Activated CD4-positive, alpha-beta T cell treated with anti-CD3 and anti-CD28 coated beads for 36 hours (primary cell): ENCODE measurements at regions not wholly inside any gene's neighbourhood (a gene's known extent, or its start where the extent isn't known, plus 50 kb on each side); places are given as distances from the start of the nearest gene placed in this dataset.

Source experiments
- ATAC-seq: fragments of 200-7000 bp; cut with Tn5 transposase; one replicate; pipeline ENCODE4 v1.10.0; 2021; ENCODE audit warnings: mild to moderate bottlenecking, moderate library complexity
- CTCF ChIA-PET: fragments of 350-600 bp; sonication (Branson Sonifier 250); formaldehyde crosslinking; loops from one replicate; lab custom pipeline; 2021; ENCODE audit warnings: antibody characterized with exemption; lab: Charles Lee
- POLR2A ChIA-PET: fragments of 350-600 bp; sonication (Branson Sonifier 250); formaldehyde crosslinking; loops from one replicate; lab custom pipeline; 2021; ENCODE audit warnings: antibody characterized with exemption, inconsistent platforms; lab: Charles Lee
- DNase-seq: peaks from one replicate; pipeline ENCODE4 v3.0.0-alpha.2; 2020
- H3K27ac Mint-ChIP-seq: one replicate; pipeline ENCODE4 v1.8.0; 2021; ENCODE audit warnings: mixed read lengths
- H3K27me3 Mint-ChIP-seq: one replicate; pipeline ENCODE4 v1.8.0; 2021; ENCODE audit warnings: mixed read lengths
- H3K36me3 Mint-ChIP-seq: one replicate; pipeline ENCODE4 v1.8.0; 2021; ENCODE audit warnings: low read depth, mixed read lengths
- H3K4me1 Mint-ChIP-seq: one replicate; pipeline ENCODE4 v1.8.0; 2021; ENCODE audit warnings: mixed read lengths
- H3K4me3 Mint-ChIP-seq: one replicate; pipeline ENCODE4 v1.8.0; 2021; ENCODE audit warnings: mild to moderate bottlenecking, moderate library complexity, mixed read lengths
- H3K9me3 Mint-ChIP-seq: one replicate; pipeline ENCODE4 v1.8.0; 2021; ENCODE audit warnings: low read depth, mixed read lengths
- intact Hi-C, 2 experiments: fragments of 100-400 bp; cut with DNase I in 1 of 2; cut with micrococcal nuclease in 1 of 2; formaldehyde crosslinking; loops; one replicate each; pipeline versions ENCODE4 v1.14.2 to v1.15.1; 2022 to 2024; cut with DNase I, micrococcal nuclease

- no peaks in the 10 kb centered on the region for H3K27me3 Mint-ChIP-seq
- H3K9me3 Mint-ChIP-seq, result no peaks in the 10 kb centered on the region
- no peaks in the 10 kb centered on the region for H3K36me3 Mint-ChIP-seq
- ATAC-seq (no peak), DNase-seq (no peak)
- intact Hi-C loops, result no loop called here
- ChIA-PET CTCF (interaction anchor here (0.8 to 1.2 kb wide), 2 partner anchors 19 to 270 kb away, joined by 3 read pairs; no protein-coding TSS in a partner anchor), POLR2A (no interaction called here)
- no peak overlapping the region for H3K27ac Mint-ChIP-seq
- peaks cover 59% of the 10 kb centered on the region for H3K4me1 Mint-ChIP-seq
- H3K4me3 Mint-ChIP-seq, result no peak overlapping the region
Observed at GRCh38 chr12:92465786-92466295, 236.9 kb upstream of the PLEKHG7 start.

GRCh38 chr12:92464911-92465310 is 237.9 kb upstream of the PLEKHG7 start:
- H3K27me3 Mint-ChIP-seq, result no peaks in the 10 kb centered on the region
- ATAC-seq (no peak), DNase-seq (no peak)
- ChIA-PET POLR2A (no interaction called here), CTCF (interaction anchor here (0.6 to 1.2 kb wide), 4 partner anchors 19 to 269 kb away, joined by 3 read pairs; no protein-coding TSS in a partner anchor)
- peaks cover 1% of the 10 kb centered on the region for H3K9me3 Mint-ChIP-seq
- no peak overlapping the region for H3K4me3 Mint-ChIP-seq
- no peaks in the 10 kb centered on the region for H3K36me3 Mint-ChIP-seq
- intact Hi-C loops, result no loop called here
- H3K27ac Mint-ChIP-seq, result no peak overlapping the region
- peaks cover 50% of the 10 kb centered on the region for H3K4me1 Mint-ChIP-seq

GRCh38 chr12:92463171-92463570 is 239.6 kb upstream of the PLEKHG7 start:
- ATAC-seq (no peak), DNase-seq (no peak)
- intact Hi-C loops, result no loop called here
- ChIA-PET POLR2A (no interaction called here), CTCF (interaction anchor here (0.8 to 1.8 kb wide), 4 partner anchors 14 to 245 kb away, joined by 3 to 5 read pairs (median 4); no protein-coding TSS in a partner anchor)
- Mint-ChIP-seq H3K27me3 (no peaks in the 10 kb centered on the region), H3K36me3 (no peaks in the 10 kb centered on the region), H3K27ac (no peak overlapping the region), H3K9me3 (peaks cover 8% of the 10 kb centered on the region), H3K4me1 (peaks cover 40% of the 10 kb centered on the region), H3K4me3 (no peak overlapping the region)

DNA sequence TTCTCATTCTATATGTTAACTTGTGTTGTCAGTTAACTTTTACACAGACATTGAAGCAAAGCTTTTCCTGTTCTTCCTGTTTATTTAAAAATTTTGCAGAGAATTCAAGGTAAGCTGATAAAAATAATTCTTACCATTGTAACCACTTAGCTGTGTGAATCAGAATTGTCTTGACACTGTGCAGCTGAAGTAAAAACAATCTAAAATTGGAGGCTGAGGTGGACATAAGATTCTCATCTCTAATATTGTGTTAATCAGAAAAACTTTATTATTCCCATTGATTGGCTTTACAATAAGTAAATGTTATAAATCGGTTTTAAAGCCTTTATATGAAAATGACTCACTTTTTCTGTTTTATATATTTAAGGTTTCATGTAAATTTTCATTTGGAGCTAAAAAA is 240.3 kb upstream of the PLEKHG7 start:
- no peak for DNase-seq
- Mint-ChIP-seq H3K9me3 (peaks cover 8% of the 10 kb centered on the region), H3K36me3 (no peaks in the 10 kb centered on the region), H3K4me1 (peaks cover 40% of the 10 kb centered on the region), H3K27ac (no peak overlapping the region), H3K27me3 (no peaks in the 10 kb centered on the region), H3K4me3 (no peak overlapping the region)
- CTCF ChIA-PET, result interaction anchor here (0.8 to 1.8 kb wide), 5 partner anchors 14 to 244 kb away, joined by 3 to 5 read pairs (median 4); no protein-coding TSS in a partner anchor
- intact Hi-C loops, result no loop called here
- no peak for ATAC-seq
- POLR2A ChIA-PET, result no interaction called here

GRCh38 chr12:92462049-92462448 is 240.7 kb upstream of the PLEKHG7 start:
- ChIA-PET CTCF (interaction anchor here (0.8 to 1.8 kb wide), 5 partner anchors 13 to 243 kb away, joined by 3 to 5 read pairs (median 4); no protein-coding TSS in a partner anchor), POLR2A (no interaction called here)
- ATAC-seq (peak; percentile 73), DNase-seq (no peak)
- Mint-ChIP-seq H3K4me3 (no peak overlapping the region), H3K9me3 (peaks cover 8% of the 10 kb centered on the region), H3K27me3 (no peaks in the 10 kb centered on the region), H3K4me1 (peaks cover 36% of the 10 kb centered on the region), H3K36me3 (no peaks in the 10 kb centered on the region), H3K27ac (no peak overlapping the region)
- intact Hi-C loops, result no loop called here

GRCh38 chr12:92459850-92460249 is 242.9 kb upstream of the PLEKHG7 start:
- intact Hi-C loops, result no loop called here
- H3K27ac Mint-ChIP-seq, result no peak overlapping the region
- ChIA-PET CTCF (no interaction called here), POLR2A (interaction anchor here (1.0 kb wide), 1 partner anchor 43 kb away, joined by 3 read pairs; no protein-coding TSS in a partner anchor)
- no peak overlapping the region for H3K4me3 Mint-ChIP-seq
- H3K4me1 Mint-ChIP-seq, result peaks cover 33% of the 10 kb centered on the region
- no peaks in the 10 kb centered on the region for H3K27me3 Mint-ChIP-seq
- DNase-seq, result no peak
- peaks cover 14% of the 10 kb centered on the region for H3K9me3 Mint-ChIP-seq
- ATAC-seq, result no peak
- no peaks in the 10 kb centered on the region for H3K36me3 Mint-ChIP-seq

DNA sequence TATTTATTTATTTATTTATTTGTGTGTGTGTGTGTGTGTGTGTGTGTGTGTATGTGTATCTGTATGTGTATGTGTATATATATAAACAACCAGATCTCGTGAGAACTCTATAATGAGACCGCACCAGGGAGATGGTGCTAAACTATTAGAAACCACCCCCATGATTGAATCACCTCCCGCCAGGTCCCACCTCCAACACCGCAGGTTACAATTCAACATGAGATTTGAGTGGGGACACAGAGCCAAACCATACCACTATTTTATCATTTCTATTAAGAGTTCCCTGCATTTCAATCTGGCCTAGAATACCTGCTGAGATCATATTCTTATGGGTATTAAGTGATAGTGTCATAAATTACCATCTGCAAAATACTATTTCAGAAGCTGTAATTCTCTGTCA is 243.8 kb upstream of the PLEKHG7 start:
- intact Hi-C loops, result no loop called here
- DNase-seq (no peak), ATAC-seq (no peak)
- POLR2A ChIA-PET, result no interaction called here
- no peak overlapping the region for H3K4me3 Mint-ChIP-seq
- CTCF ChIA-PET, result no interaction called here
- H3K27ac Mint-ChIP-seq, result no peak overlapping the region
- peaks cover 14% of the 10 kb centered on the region for H3K9me3 Mint-ChIP-seq
- no peaks in the 10 kb centered on the region for H3K27me3 Mint-ChIP-seq
- peaks cover 31% of the 10 kb centered on the region for H3K4me1 Mint-ChIP-seq
- H3K36me3 Mint-ChIP-seq, result no peaks in the 10 kb centered on the region

DNA sequence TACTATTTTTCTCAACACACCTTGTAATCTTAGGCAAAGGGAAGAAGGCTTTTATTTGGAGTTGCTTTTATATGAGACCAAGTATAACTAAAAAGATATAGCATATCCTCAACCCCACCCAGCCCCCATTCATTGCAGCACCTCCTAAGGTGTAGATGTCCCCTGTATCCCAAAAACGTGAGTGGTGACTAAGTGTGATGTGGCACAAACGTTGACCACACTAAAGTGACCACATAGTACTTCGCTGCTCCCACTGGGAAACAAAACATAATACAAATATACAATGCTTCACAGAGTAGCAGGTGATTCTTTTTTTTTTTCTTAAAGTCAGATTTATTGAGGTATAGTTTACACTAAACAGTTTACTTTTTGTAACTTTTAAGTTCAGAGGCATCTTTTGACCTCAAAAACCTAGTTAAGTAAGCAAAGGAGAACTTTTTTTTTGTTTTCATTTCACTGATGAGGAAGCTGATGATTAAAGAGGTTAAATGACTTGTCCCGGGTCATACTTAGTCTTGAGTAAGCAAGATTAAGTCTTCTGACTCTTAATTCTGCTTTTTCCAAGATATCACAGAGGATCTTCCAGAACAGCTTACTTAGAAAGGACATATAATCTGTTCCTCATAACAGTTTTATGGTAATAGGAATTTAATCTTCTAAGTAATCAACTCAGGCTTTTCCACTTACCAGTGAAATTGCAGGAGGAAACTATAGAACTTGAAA is 245.2 kb upstream of the PLEKHG7 start:
- no peak for DNase-seq
- ATAC-seq, result peak; percentile 19
- no peak overlapping the region for H3K4me3 Mint-ChIP-seq
- H3K9me3 Mint-ChIP-seq, result peaks cover 14% of the 10 kb centered on the region
- intact Hi-C loops, result no loop called here
- CTCF ChIA-PET, result interaction anchor here (0.7 kb wide), 1 partner anchor 41 kb away, joined by 3 read pairs; no protein-coding TSS in a partner anchor
- H3K4me1 Mint-ChIP-seq, result peaks cover 26% of the 10 kb centered on the region
- H3K27me3 Mint-ChIP-seq, result no peaks in the 10 kb centered on the region
- H3K27ac Mint-ChIP-seq, result no peak overlapping the region
- POLR2A ChIA-PET, result no interaction called here
- no peaks in the 10 kb centered on the region for H3K36me3 Mint-ChIP-seq

DNA sequence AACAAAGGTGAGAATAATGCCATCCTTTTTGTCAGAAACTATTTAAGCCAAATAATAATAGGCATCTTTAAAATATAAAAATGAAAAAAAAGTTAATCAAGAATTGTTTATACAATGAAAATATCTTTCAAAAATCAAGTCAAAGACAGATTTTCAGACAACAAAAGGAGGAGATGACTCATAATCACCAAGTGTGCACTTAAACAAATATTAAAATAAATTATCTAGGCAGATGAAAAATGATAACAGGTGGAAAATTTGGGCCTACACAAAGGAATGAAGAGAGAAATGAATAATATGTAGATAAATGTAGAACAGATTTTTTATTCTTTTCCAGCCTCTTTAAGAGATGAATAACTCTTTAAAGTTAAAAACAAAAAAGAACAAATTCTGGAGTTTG is 250.0 kb upstream of the PLEKHG7 start:
- CTCF ChIA-PET, result no interaction called here
- peaks cover 10% of the 10 kb centered on the region for H3K4me1 Mint-ChIP-seq
- peak overlapping the region; percentile 20 for H3K27ac Mint-ChIP-seq
- POLR2A ChIA-PET, result no interaction called here
- H3K4me3 Mint-ChIP-seq, result no peak overlapping the region
- peaks cover 14% of the 10 kb centered on the region for H3K9me3 Mint-ChIP-seq
- ATAC-seq (no peak), DNase-seq (no peak)
- intact Hi-C loops, result no loop called here
- H3K36me3 Mint-ChIP-seq, result peaks cover 2% of the 10 kb centered on the region
- no peaks in the 10 kb centered on the region for H3K27me3 Mint-ChIP-seq

GRCh38 chr12:92446083-92446460 is 256.7 kb upstream of the PLEKHG7 start:
- Mint-ChIP-seq H3K36me3 (no peaks in the 10 kb centered on the region), H3K9me3 (peaks cover 2% of the 10 kb centered on the region), H3K27me3 (no peaks in the 10 kb centered on the region), H3K4me1 (peaks cover 23% of the 10 kb centered on the region), H3K4me3 (no peak overlapping the region), H3K27ac (no peak overlapping the region)
- ChIA-PET CTCF (interaction anchor here (0.6 to 0.8 kb wide), 2 partner anchors 9 to 40 kb away, joined by 3 read pairs; no protein-coding TSS in a partner anchor), POLR2A (no interaction called here)
- DNase-seq (no peak), ATAC-seq (no peak)
- intact Hi-C loops, result no loop called here

GRCh38 chr12:92445253-92446082 is 257.3 kb upstream of the PLEKHG7 start:
- POLR2A ChIA-PET, result no interaction called here
- intact Hi-C loops, result no loop called here
- Mint-ChIP-seq H3K4me1 (peaks cover 24% of the 10 kb centered on the region), H3K27me3 (no peaks in the 10 kb centered on the region), H3K4me3 (no peak overlapping the region), H3K36me3 (no peaks in the 10 kb centered on the region), H3K27ac (no peak overlapping the region), H3K9me3 (no peaks in the 10 kb centered on the region)
- CTCF ChIA-PET, result interaction anchor here (0.6 to 0.8 kb wide), 2 partner anchors 41 to 302 kb away, joined by 3 read pairs; no protein-coding TSS in a partner anchor
- DNase-seq, result no peak
- ATAC-seq, result no peak
